ENCODE measurements at regions not wholly inside any gene's neighbourhood (a gene's known extent, or its start where the extent isn't known, plus 50 kb on each side); places are given as distances from the start of the nearest gene placed in this dataset.

DNA sequence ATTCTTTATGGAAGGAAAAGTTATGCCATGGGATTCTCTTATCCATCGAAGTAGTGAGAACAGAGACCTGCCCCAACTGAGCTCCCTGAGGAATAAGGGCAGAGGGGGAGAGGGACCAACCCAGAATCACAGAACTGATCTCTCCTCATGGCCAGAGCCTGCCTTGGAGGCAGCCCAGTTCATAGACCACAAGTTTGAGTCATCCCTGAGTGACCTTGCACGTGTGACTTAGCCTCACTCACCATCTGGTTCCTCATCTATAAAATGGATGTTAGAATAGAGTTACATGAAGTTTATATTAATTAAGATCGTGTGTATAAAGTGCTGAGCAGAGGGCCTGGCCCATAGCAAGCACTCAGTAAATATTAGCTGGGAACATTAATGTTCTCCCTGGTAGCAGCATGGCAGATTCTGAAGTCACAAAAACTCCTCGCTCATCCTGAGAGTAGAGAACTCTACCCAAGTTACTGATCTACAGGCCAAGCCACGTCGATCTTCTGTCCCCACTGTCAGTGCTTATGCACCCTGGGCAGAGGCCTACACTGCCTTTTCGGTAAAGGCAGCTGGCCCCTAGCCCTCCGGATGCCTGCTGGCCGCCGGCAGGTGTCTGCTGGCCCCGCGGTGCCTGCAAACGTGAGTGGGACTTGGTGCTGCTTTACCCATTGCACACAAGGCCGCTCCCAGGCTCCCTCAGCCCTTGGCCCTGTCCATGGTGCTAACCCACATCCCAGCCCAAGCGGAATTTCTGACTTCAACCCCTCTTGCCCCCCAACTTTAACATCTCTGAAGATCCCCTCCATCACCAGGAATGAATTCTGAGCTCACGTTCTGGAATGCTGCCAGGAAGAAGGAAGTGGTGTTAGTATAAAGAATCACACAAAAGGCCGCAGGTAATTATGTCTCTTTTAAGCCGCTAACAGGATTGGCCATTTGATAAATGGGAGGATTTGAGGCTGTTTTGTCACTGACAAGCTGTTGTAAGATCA is 61.1 kb upstream of the ARAP3 start:
- no peak for TF ChIP-seq TAF1 (IDR thresholded peaks at IDR 0.05; ENCODE audit: low read depth)
- no peak for TF ChIP-seq ZBTB7A (IDR thresholded peaks at IDR 0.05; ENCODE audit: low read depth)
- no peak for TF ChIP-seq EP300 (IDR thresholded peaks at IDR 0.05; ENCODE audit: borderline replicate concordance)
- no peak for TF ChIP-seq CEBPB (IDR thresholded peaks at IDR 0.05)
- TF ChIP-seq RAD21 (IDR thresholded peaks at IDR 0.05; ENCODE audit: low read depth): peak; percentile 15; the same call in 1 of the 2 replicates
- peak; percentile 34; the same call in 1 of the 2 replicates for TF ChIP-seq TEAD4 (IDR thresholded peaks at IDR 0.05)
- no peak for TF ChIP-seq CREB1 (IDR thresholded peaks at IDR 0.05; ENCODE audit: low read depth)
- TF ChIP-seq FOXM1 (IDR thresholded peaks at IDR 0.05; ENCODE audit: borderline replicate concordance, low read depth): no peak
- no peak; the same call in 1 of the 2 replicates for TF ChIP-seq TCF12 (IDR thresholded peaks at IDR 0.05; ENCODE audit: low read depth)
- TF ChIP-seq, protein P1, sequence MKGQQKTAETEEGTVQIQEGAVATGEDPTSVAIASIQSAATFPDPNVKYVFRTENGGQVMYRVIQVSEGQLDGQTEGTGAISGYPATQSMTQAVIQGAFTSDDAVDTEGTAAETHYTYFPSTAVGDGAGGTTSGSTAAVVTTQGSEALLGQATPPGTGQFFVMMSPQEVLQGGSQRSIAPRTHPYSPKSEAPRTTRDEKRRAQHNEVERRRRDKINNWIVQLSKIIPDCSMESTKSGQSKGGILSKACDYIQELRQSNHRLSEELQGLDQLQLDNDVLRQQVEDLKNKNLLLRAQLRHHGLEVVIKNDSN (IDR thresholded peaks at IDR 0.05): no peak
- TF ChIP-seq YY1 (IDR thresholded peaks at IDR 0.05; ENCODE audit: low read depth): no peak
- TF ChIP-seq, protein P2, sequence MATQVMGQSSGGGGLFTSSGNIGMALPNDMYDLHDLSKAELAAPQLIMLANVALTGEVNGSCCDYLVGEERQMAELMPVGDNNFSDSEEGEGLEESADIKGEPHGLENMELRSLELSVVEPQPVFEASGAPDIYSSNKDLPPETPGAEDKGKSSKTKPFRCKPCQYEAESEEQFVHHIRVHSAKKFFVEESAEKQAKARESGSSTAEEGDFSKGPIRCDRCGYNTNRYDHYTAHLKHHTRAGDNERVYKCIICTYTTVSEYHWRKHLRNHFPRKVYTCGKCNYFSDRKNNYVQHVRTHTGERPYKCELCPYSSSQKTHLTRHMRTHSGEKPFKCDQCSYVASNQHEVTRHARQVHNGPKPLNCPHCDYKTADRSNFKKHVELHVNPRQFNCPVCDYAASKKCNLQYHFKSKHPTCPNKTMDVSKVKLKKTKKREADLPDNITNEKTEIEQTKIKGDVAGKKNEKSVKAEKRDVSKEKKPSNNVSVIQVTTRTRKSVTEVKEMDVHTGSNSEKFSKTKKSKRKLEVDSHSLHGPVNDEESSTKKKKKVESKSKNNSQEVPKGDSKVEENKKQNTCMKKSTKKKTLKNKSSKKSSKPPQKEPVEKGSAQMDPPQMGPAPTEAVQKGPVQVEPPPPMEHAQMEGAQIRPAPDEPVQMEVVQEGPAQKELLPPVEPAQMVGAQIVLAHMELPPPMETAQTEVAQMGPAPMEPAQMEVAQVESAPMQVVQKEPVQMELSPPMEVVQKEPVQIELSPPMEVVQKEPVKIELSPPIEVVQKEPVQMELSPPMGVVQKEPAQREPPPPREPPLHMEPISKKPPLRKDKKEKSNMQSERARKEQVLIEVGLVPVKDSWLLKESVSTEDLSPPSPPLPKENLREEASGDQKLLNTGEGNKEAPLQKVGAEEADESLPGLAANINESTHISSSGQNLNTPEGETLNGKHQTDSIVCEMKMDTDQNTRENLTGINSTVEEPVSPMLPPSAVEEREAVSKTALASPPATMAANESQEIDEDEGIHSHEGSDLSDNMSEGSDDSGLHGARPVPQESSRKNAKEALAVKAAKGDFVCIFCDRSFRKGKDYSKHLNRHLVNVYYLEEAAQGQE (IDR thresholded peaks at IDR 0.05; ENCODE audit: low read depth): peak; percentile 98

DNA sequence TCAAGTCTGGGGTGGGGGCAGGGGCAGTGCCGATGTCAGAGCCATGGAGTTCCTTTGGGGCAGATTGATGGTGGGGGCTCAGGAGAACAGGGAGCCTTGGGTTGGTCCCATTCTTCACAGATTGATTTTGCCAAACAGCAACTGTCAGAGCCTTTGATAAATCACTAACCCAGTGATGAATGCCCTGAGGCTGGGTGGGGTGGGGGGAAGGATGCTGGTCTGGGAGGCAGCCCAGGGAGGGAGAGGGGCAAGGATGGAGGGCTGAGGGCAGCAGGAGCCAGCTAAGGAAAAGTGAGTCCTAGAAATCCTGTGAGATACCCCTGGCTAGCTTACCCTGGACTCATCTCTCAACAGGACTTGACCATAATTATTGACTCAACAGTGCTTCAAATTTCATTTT is 60.1 kb upstream of the ARAP3 start:
- TF ChIP-seq NFIC (IDR thresholded peaks at IDR 0.05): no peak
- no peak for TF ChIP-seq RAD21 (IDR thresholded peaks at IDR 0.05; ENCODE audit: low read depth)
- no peak for TF ChIP-seq EP300 (IDR thresholded peaks at IDR 0.05; ENCODE audit: borderline replicate concordance)
- TF ChIP-seq, protein P3, sequence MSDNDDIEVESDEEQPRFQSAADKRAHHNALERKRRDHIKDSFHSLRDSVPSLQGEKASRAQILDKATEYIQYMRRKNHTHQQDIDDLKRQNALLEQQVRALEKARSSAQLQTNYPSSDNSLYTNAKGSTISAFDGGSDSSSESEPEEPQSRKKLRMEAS (IDR thresholded peaks at IDR 0.05): no peak
- TF ChIP-seq TAF1 (IDR thresholded peaks at IDR 0.05; ENCODE audit: low read depth): no peak
- no peak for TF ChIP-seq YY1 (IDR thresholded peaks at IDR 0.05; ENCODE audit: low read depth)
- TF ChIP-seq, protein P2 (IDR thresholded peaks at IDR 0.05; ENCODE audit: low read depth): no peak
- no peak for TF ChIP-seq CREB1 (IDR thresholded peaks at IDR 0.05; ENCODE audit: low read depth)
- TF ChIP-seq, protein P1 (IDR thresholded peaks at IDR 0.05): no peak
- no peak for TF ChIP-seq TCF12 (IDR thresholded peaks at IDR 0.05; ENCODE audit: low read depth)

DNA sequence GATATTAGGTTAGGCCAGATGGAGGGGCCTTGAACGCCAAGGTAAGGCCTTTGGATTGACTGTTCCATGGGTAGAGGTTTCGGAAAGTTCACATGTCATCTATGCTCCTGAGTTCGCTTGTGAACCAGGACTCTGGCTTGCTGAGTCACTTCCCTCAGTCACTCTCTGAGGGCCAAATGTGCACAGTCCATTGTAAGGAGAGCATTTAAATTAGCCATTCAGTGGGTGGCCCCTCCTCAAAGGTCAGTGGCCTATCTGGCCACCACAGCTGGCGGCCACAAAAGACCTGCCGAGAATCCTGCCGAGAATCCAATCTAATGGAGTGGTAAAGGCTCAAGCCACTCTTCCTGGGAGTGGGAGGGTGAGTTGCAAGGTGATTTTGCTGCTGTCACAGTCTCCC is 58.9 kb upstream of the ARAP3 start:
- TF ChIP-seq ZBTB7A (IDR thresholded peaks at IDR 0.05; ENCODE audit: low read depth): no peak
- TF ChIP-seq CREB1 (IDR thresholded peaks at IDR 0.05; ENCODE audit: low read depth): no peak
- TF ChIP-seq TCF12 (IDR thresholded peaks at IDR 0.05; ENCODE audit: low read depth): no peak
- no peak for TF ChIP-seq EGR1 (IDR thresholded peaks at IDR 0.05)
- TF ChIP-seq TEAD4 (IDR thresholded peaks at IDR 0.05): no peak
- no peak for TF ChIP-seq EP300 (IDR thresholded peaks at IDR 0.05; ENCODE audit: borderline replicate concordance)
- no peak for TF ChIP-seq RAD21 (IDR thresholded peaks at IDR 0.05; ENCODE audit: low read depth)
- no peak for TF ChIP-seq FOXM1 (IDR thresholded peaks at IDR 0.05; ENCODE audit: borderline replicate concordance, low read depth)

DNA sequence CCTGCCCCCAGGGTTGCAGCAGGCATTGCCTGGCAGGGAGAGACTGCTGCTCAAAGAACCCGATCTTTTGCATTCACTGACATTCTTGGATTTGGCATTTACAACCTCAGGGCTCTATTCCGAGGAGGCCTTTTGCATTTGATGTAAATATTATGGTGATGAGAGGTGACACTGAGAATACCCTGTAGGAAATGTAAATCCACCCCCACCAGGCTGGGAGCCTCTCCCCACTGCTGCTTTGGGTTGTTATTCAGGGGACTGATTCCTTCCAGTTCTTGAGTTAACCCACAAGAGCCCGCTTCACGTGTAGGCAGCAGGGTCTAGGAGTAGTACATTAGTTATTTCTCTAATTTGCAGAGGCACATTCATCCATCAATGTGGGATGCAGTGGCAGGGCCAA is 55.5 kb upstream of the ARAP3 start:
- TF ChIP-seq ZBTB7A (IDR thresholded peaks at IDR 0.05; ENCODE audit: low read depth) (no peak), TCF12 (IDR thresholded peaks at IDR 0.05; ENCODE audit: low read depth) (no peak), EP300 (IDR thresholded peaks at IDR 0.05; ENCODE audit: borderline replicate concordance) (no peak), NFIC (IDR thresholded peaks at IDR 0.05) (no peak), TAF1 (IDR thresholded peaks at IDR 0.05; ENCODE audit: low read depth) (no peak), EGR1 (IDR thresholded peaks at IDR 0.05) (no peak), CEBPB (IDR thresholded peaks at IDR 0.05) (no peak), YY1 (IDR thresholded peaks at IDR 0.05; ENCODE audit: low read depth) (no peak), TEAD4 (IDR thresholded peaks at IDR 0.05) (no peak)
- TF ChIP-seq, protein P2 (IDR thresholded peaks at IDR 0.05; ENCODE audit: low read depth): no peak
- TF ChIP-seq, protein P3 (IDR thresholded peaks at IDR 0.05): no peak
- TF ChIP-seq, protein P1 (IDR thresholded peaks at IDR 0.05): no peak

Measured in Ishikawa (cell line).